ENCODE measurements at regions not wholly inside any gene's neighbourhood (a gene's known extent, or its start where the extent isn't known, plus 50 kb on each side); places are given as distances from the start of the nearest gene placed in this dataset.

GRCh38 chr6:105501246-105501645, 98.4 kb upstream of the PREP start (continued):
- TF ChIP-seq ZBTB49 (tag by site-specific recombination; IDR thresholded peaks at IDR 0.05; ENCODE audit: low read depth) (no peak), ZBTB20 (tag by site-specific recombination; IDR thresholded peaks at IDR 0.05) (no peak), ZXDB (tag by site-specific recombination; IDR thresholded peaks at IDR 0.05) (no peak), ZNF704 (tag by site-specific recombination; IDR thresholded peaks at IDR 0.05) (no peak), ZNF37A (tag by site-specific recombination; IDR thresholded peaks at IDR 0.05) (no peak)

- Histone ChIP-seq H3K36me3 (ENCODE audit: control insufficient read depth in 2 of 2, insufficient read depth in 1 of 2, low read length in 2 of 2) (no peaks in the 10 kb centered on the region), H3K4me3 (ENCODE audit: low read depth, low read length) (no peak overlapping the region), H3K9me3 (ENCODE audit: control insufficient read depth, insufficient read depth, low read depth, low read length) (no peaks in the 10 kb centered on the region), H3K4me1 (ENCODE audit: control insufficient read depth, insufficient read depth, low read length) (no peaks in the 10 kb centered on the region), H3K27ac (ENCODE audit: extremely low read depth, low read depth, low read length) (no peak overlapping the region)
- POLR2A ChIA-PET = no interaction called here
- CTCF ChIA-PET = interaction anchor here (0.8 to 1.4 kb wide), 4 partner anchors 12 to 704 kb away, joined by 3 read pairs; no protein-coding TSS in a partner anchor
- no peak for TF ChIP-seq ZNF341 (tag by site-specific recombination; IDR thresholded peaks at IDR 0.05; ENCODE audit: low read depth)
- TF ChIP-seq ZNF664 (tag by site-specific recombination; IDR thresholded peaks at IDR 0.05) = no peak
- no peak for TF ChIP-seq SCRT2 (tag by site-specific recombination; IDR thresholded peaks at IDR 0.05)
- TF ChIP-seq ZNF571 (tag by site-specific recombination; IDR thresholded peaks at IDR 0.05) = no peak
- no peak for TF ChIP-seq ZNF26 (tag by site-specific recombination; IDR thresholded peaks at IDR 0.05)
- no peak for TF ChIP-seq ZNF404 (tag by site-specific recombination; IDR thresholded peaks at IDR 0.05)
- TF ChIP-seq KLF1 (tag by site-specific recombination; IDR thresholded peaks at IDR 0.05) = no peak
- no peak for TF ChIP-seq ZFP69B (tag by site-specific recombination; IDR thresholded peaks at IDR 0.05)
- TF ChIP-seq INSM2 (tag by site-specific recombination; IDR thresholded peaks at IDR 0.05) = no peak
- TF ChIP-seq AEBP2 (tag by site-specific recombination; IDR thresholded peaks at IDR 0.05; ENCODE audit: borderline replicate concordance) = no peak
- no peak for TF ChIP-seq ZNF248 (tag by site-specific recombination; IDR thresholded peaks at IDR 0.05)
- TF ChIP-seq ZNF37A (tag by site-specific recombination; IDR thresholded peaks at IDR 0.05) = no peak
- no peak for TF ChIP-seq GLIS2 (tag by site-specific recombination; IDR thresholded peaks at IDR 0.05)
- TF ChIP-seq ZNF580 (tag by site-specific recombination; IDR thresholded peaks at IDR 0.05) = no peak
Observed at GRCh38 chr6:105500693-105501092, 97.8 kb upstream of the PREP start.
